HG03175 (cell line): ENCODE measurements at regions not wholly inside any gene's neighbourhood (a gene's known extent, or its start where the extent isn't known, plus 50 kb on each side); places are given as distances from the start of the nearest gene placed in this dataset.
"Not testable (repeated sequence)": the region's sequence is repeated elsewhere in the genome, so short reads cannot be mapped to it uniquely, and the experiment has no call there.

Experiments
- ATAC-seq: cut with Tn5 transposase; IDR thresholded peaks from one replicate; pipeline ENCODE4 v1.9.1; 2021; ENCODE audit warnings: mild to moderate bottlenecking, moderate library complexity; ENCODE audit not compliant: unreplicated experiment

- no peak for ATAC-seq
Measured at GRCh38 chr12:131466932-131467331, 244.0 kb upstream of the SFSWAP start.

GRCh38 chr12:131468206-131468605 lies 242.7 kb upstream of the SFSWAP start:
- ATAC-seq = no peak

GRCh38 chr12:131469945-131470344 lies 240.9 kb upstream of the SFSWAP start:
- not testable (repeated sequence) for ATAC-seq

GRCh38 chr12:131471271-131471905 lies 239.5 kb upstream of the SFSWAP start:
- ATAC-seq = no peak

GRCh38 chr12:131471946-131472732 lies 238.8 kb upstream of the SFSWAP start:
- ATAC-seq = no peak

- no peak for ATAC-seq
Measured at GRCh38 chr12:131473261-131473660, 237.6 kb upstream of the SFSWAP start.

GRCh38 chr12:131473741-131474709 lies 236.9 kb upstream of the SFSWAP start:
- ATAC-seq = no peak

GRCh38 chr12:131475012-131475411 lies 235.9 kb upstream of the SFSWAP start:
- not testable (repeated sequence) for ATAC-seq

GRCh38 chr12:131477613-131478012 lies 233.3 kb upstream of the SFSWAP start:
- no peak for ATAC-seq

- ATAC-seq = no peak
Measured at GRCh38 chr12:131478468-131478867, 232.4 kb upstream of the SFSWAP start.

- ATAC-seq = no peak
Measured at GRCh38 chr12:131482199-131482598, 228.7 kb upstream of the SFSWAP start.

- ATAC-seq = no peak
Measured at GRCh38 chr12:131482686-131483085, 228.2 kb upstream of the SFSWAP start.

- no peak for ATAC-seq
Measured at GRCh38 chr12:131486451-131487230, 224.2 kb upstream of the SFSWAP start.

- no peak for ATAC-seq
Measured at GRCh38 chr12:131487388-131488124, 223.3 kb upstream of the SFSWAP start.

- no peak for ATAC-seq
Measured at GRCh38 chr12:131489718-131490117, 221.2 kb upstream of the SFSWAP start.

- ATAC-seq = no peak
Measured at GRCh38 chr12:131491155-131491554, 219.7 kb upstream of the SFSWAP start.

GRCh38 chr12:131491916-131492490 lies 218.9 kb upstream of the SFSWAP start:
- ATAC-seq = no peak

- ATAC-seq = no peak
Measured at GRCh38 chr12:131493068-131493826, 217.6 kb upstream of the SFSWAP start.

- no peak for ATAC-seq
Measured at GRCh38 chr12:131494216-131494615, 216.7 kb upstream of the SFSWAP start.
